ENCODE measurements at regions not wholly inside any gene's neighbourhood (a gene's known extent, or its start where the extent isn't known, plus 50 kb on each side); places are given as distances from the start of the nearest gene placed in this dataset.

GRCh38 chr1:79457562-79458224 lies 451.2 kb upstream of the ADGRL4 start:
- H3K4me1 ChIP-seq, result no peaks in the 10 kb centered on the region
- no peaks in the 10 kb centered on the region for H3K9me3 ChIP-seq
- H3K36me3 ChIP-seq, result no peaks in the 10 kb centered on the region
- no peak overlapping the region for H3K4me3 ChIP-seq
- intact Hi-C loops (cut with DNase I), result no loop called here
- WGBS, 2 donors, result 59 to 70% methylated on average over 5 of the region's 5 CpGs
- no peak for DNase-seq
- no peak overlapping the region for H3K27ac ChIP-seq
- no peaks in the 10 kb centered on the region for H3K27me3 ChIP-seq
- no peak for TF ChIP-seq POLR2A (IDR thresholded peaks at IDR 0.05)
- no peak for TF ChIP-seq CTCF (IDR thresholded peaks at IDR 0.05)

GRCh38 chr1:79448426-79448825 lies 441.9 kb upstream of the ADGRL4 start:
- Histone ChIP-seq H3K36me3 (no peaks in the 10 kb centered on the region), H3K4me3 (no peak overlapping the region), H3K4me1 (no peaks in the 10 kb centered on the region), H3K27me3 (no peaks in the 10 kb centered on the region), H3K27ac (no peak overlapping the region), H3K9me3 (no peaks in the 10 kb centered on the region)
- intact Hi-C loops (cut with DNase I), result no loop called here
- no peak for DNase-seq
- no peak for TF ChIP-seq CTCF (IDR thresholded peaks at IDR 0.05)
- no peak for TF ChIP-seq POLR2A (IDR thresholded peaks at IDR 0.05)
- WGBS, 2 donors, result 58 to 74% methylated on average over 2 of the region's 2 CpGs

DNA sequence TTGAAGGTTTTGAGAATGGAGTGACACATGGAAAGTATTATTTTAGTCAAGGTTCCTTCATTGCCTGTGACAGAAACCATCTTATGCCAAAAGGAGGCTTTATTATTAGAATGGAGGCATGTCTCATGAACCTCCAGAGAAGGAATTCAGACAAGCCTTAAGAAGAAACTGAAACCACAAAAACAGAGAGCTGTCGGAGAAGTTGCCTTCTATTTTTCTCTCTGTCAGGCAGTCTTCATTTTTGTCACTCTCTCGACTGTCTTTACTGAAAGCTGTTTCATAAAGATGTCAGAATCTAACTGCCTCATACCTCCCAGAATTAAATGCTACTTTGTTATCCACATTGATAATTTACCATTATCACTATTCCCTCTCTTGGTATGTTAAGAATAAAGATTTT lies 434.7 kb upstream of the ADGRL4 start:
- H3K4me3 ChIP-seq, result no peak overlapping the region
- no peaks in the 10 kb centered on the region for H3K9me3 ChIP-seq
- intact Hi-C loops (cut with DNase I), result no loop called here
- no peaks in the 10 kb centered on the region for H3K36me3 ChIP-seq
- no peaks in the 10 kb centered on the region for H3K4me1 ChIP-seq
- H3K27ac ChIP-seq, result no peak overlapping the region
- no peak for TF ChIP-seq POLR2A (IDR thresholded peaks at IDR 0.05)
- TF ChIP-seq CTCF (IDR thresholded peaks at IDR 0.05), result no peak
- H3K27me3 ChIP-seq, result no peaks in the 10 kb centered on the region
- WGBS, 2 donors, result 59 to 64% methylated on average over 2 of the region's 2 CpGs
- no peak for DNase-seq

- Histone ChIP-seq H3K9me3 (no peaks in the 10 kb centered on the region), H3K27me3 (no peaks in the 10 kb centered on the region), H3K36me3 (no peaks in the 10 kb centered on the region), H3K4me1 (no peaks in the 10 kb centered on the region), H3K4me3 (no peak overlapping the region), H3K27ac (no peak overlapping the region)
- no peak for TF ChIP-seq POLR2A (IDR thresholded peaks at IDR 0.05)
- TF ChIP-seq CTCF (IDR thresholded peaks at IDR 0.05), result no peak
- WGBS, 2 donors, result 72 to 81% methylated on average over 2 of the region's 2 CpGs
- intact Hi-C loops (cut with DNase I), result no loop called here
- DNase-seq, result no peak
Measured at GRCh38 chr1:79437540-79437939, 431.0 kb upstream of the ADGRL4 start.

DNA sequence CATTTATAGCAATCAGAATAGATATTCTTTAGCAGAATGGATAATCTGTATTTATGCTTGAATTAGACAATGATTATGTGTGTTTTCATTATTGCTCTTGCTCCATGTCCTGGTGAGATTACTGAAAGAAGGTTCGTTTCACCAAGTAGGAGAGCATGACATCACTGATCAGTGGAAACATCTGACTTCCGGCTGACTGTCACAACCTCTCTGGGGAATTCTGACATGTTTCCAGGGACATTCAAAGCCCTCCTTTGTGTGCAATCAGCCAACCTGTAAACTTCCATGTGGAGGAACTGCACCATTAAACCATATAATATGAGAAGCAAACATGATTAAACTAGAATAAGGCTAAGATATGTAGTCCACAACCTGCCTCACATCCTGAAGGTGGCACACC lies 424.8 kb upstream of the ADGRL4 start:
- Histone ChIP-seq H3K9me3 (no peaks in the 10 kb centered on the region), H3K36me3 (no peaks in the 10 kb centered on the region), H3K27me3 (no peaks in the 10 kb centered on the region), H3K4me3 (no peak overlapping the region), H3K4me1 (no peaks in the 10 kb centered on the region), H3K27ac (no peak overlapping the region)
- intact Hi-C loops (cut with DNase I), result no loop called here
- WGBS, 2 donors, result 28 to 41% methylated on average over 2 of the region's 2 CpGs
- no peak for DNase-seq
- no peak for TF ChIP-seq CTCF (IDR thresholded peaks at IDR 0.05)
- no peak for TF ChIP-seq POLR2A (IDR thresholded peaks at IDR 0.05)
